Astrocyte of the spinal cord (primary cell): ENCODE measurements at regions not wholly inside any gene's neighbourhood (a gene's known extent, or its start where the extent isn't known, plus 50 kb on each side); places are given as distances from the start of the nearest gene placed in this dataset.

Experiments used
- DNase-seq: peaks from one replicate; pipeline ENCODE4 v3.0.0; 2011; ENCODE audit warnings: low read depth, low spot score
- H3K4me3 ChIP-seq: 2 replicates; pipeline ENCODE4 v1.5.1; 2011; ENCODE audit warnings: low read depth, mild to moderate bottlenecking, low read length, moderate library complexity
- CTCF ChIP-seq: IDR thresholded peaks from 2 replicates; pipeline ENCODE4 v1.5.1; 2012; ENCODE audit warnings: low read depth, mild to moderate bottlenecking, low read length, inconsistent platforms
- in situ Hi-C: cut with HindIII; loops from 2 replicates; pipeline ENCODE4 v1.10.0; 2017; ENCODE audit warnings: low sequenced_read_pairs

- H3K4me3 ChIP-seq, result no peak overlapping the region
- no peak for DNase-seq
- no peak for TF ChIP-seq CTCF
- in situ Hi-C loops, result no loop called here
Observed at GRCh38 chr5:124260921-124261515, 485.4 kb downstream of the ZNF608 start.

GRCh38 chr5:124259017-124259416 lies 487.4 kb downstream of the ZNF608 start:
- TF ChIP-seq CTCF, result no peak
- no peak for DNase-seq
- in situ Hi-C loops, result no loop called here
- no peak overlapping the region for H3K4me3 ChIP-seq

GRCh38 chr5:124257048-124257447 lies 489.4 kb downstream of the ZNF608 start:
- in situ Hi-C loops, result no loop called here
- no peak for TF ChIP-seq CTCF

GRCh38 chr5:124253203-124253810 lies 493.1 kb downstream of the ZNF608 start:
- no peak for TF ChIP-seq CTCF
- in situ Hi-C loops, result no loop called here
- no peak overlapping the region for H3K4me3 ChIP-seq
- no peak for DNase-seq

More at GRCh38 chr5:124257048-124257447, 489.4 kb downstream of the ZNF608 start:
- DNase-seq, result no peak
- H3K4me3 ChIP-seq, result no peak overlapping the region

- no peak for TF ChIP-seq CTCF
- in situ Hi-C loops, result no loop called here
- DNase-seq, result no peak
- H3K4me3 ChIP-seq, result no peak overlapping the region
Observed at GRCh38 chr5:124252747-124253146, 493.7 kb downstream of the ZNF608 start.

GRCh38 chr5:124252191-124252638 lies 494.2 kb downstream of the ZNF608 start:
- no peak for TF ChIP-seq CTCF
- no peak for DNase-seq
- in situ Hi-C loops, result no loop called here
- no peak overlapping the region for H3K4me3 ChIP-seq
